ENCODE measurements at regions not wholly inside any gene's neighbourhood (a gene's known extent, or its start where the extent isn't known, plus 50 kb on each side); places are given as distances from the start of the nearest gene placed in this dataset.

GRCh38 chr16:87044032-87044382 lies 273.2 kb downstream of the C16orf95 start:
- H3K27me3 ChIP-seq (replicated peaks; ENCODE audit: insufficient read depth, low read depth, low read length, poor library complexity) = no peaks in the 10 kb centered on the region
- TF ChIP-seq EZH2 (IDR thresholded peaks at IDR 0.05; ENCODE audit: borderline replicate concordance, low read depth, low read length, poor library complexity, severe bottlenecking) = no peak
- TF ChIP-seq, protein P1, sequence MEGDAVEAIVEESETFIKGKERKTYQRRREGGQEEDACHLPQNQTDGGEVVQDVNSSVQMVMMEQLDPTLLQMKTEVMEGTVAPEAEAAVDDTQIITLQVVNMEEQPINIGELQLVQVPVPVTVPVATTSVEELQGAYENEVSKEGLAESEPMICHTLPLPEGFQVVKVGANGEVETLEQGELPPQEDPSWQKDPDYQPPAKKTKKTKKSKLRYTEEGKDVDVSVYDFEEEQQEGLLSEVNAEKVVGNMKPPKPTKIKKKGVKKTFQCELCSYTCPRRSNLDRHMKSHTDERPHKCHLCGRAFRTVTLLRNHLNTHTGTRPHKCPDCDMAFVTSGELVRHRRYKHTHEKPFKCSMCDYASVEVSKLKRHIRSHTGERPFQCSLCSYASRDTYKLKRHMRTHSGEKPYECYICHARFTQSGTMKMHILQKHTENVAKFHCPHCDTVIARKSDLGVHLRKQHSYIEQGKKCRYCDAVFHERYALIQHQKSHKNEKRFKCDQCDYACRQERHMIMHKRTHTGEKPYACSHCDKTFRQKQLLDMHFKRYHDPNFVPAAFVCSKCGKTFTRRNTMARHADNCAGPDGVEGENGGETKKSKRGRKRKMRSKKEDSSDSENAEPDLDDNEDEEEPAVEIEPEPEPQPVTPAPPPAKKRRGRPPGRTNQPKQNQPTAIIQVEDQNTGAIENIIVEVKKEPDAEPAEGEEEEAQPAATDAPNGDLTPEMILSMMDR (conservative IDR thresholded peaks at IDR 0.05; ENCODE audit: low read depth, low read length) = no peak
- CTCF ChIA-PET = no interaction called here
- H3K36me3 ChIP-seq (ENCODE audit: insufficient read depth, low read length, poor library complexity, severe bottlenecking) = no peaks in the 10 kb centered on the region
- intact Hi-C loops (cut with micrococcal nuclease; ENCODE audit: unreplicated experiment) = no loop called here
- H3K27ac ChIP-seq (ENCODE audit: low read depth, low read length, poor library complexity, severe bottlenecking) = no peak overlapping the region
- no TSS peak for BruUV-seq (replicated peaks)
- DNase-seq (ENCODE audit: low spot score) = no peak
- no peak overlapping the region for H3K4me3 ChIP-seq (ENCODE audit: low read depth, low read length, poor library complexity, severe bottlenecking)
- POLR2A ChIA-PET (ENCODE audit: low non-redundant PET) = no interaction called here
- H3K4me1 ChIP-seq (ENCODE audit: insufficient read depth, low read length, poor library complexity, severe bottlenecking) = no peaks in the 10 kb centered on the region
- no peaks in the 10 kb centered on the region for H3K9me3 ChIP-seq (ENCODE audit: low read depth, low read length, poor library complexity, severe bottlenecking)

- BruUV-seq (replicated peaks) = no TSS peak
- H3K9me3 ChIP-seq (ENCODE audit: low read depth, low read length, poor library complexity, severe bottlenecking) = no peaks in the 10 kb centered on the region
- TF ChIP-seq, protein P1 (conservative IDR thresholded peaks at IDR 0.05; ENCODE audit: low read depth, low read length) = no peak
- no peak for TF ChIP-seq EZH2 (IDR thresholded peaks at IDR 0.05; ENCODE audit: borderline replicate concordance, low read depth, low read length, poor library complexity, severe bottlenecking)
- no peaks in the 10 kb centered on the region for H3K36me3 ChIP-seq (ENCODE audit: insufficient read depth, low read length, poor library complexity, severe bottlenecking)
- no peak overlapping the region for H3K27ac ChIP-seq (ENCODE audit: low read depth, low read length, poor library complexity, severe bottlenecking)
- ChIA-PET POLR2A (ENCODE audit: low non-redundant PET) (no interaction called here), CTCF (no interaction called here)
- H3K4me1 ChIP-seq (ENCODE audit: insufficient read depth, low read length, poor library complexity, severe bottlenecking) = no peaks in the 10 kb centered on the region
- H3K27me3 ChIP-seq (replicated peaks; ENCODE audit: insufficient read depth, low read depth, low read length, poor library complexity) = no peaks in the 10 kb centered on the region
- intact Hi-C loops (cut with micrococcal nuclease; ENCODE audit: unreplicated experiment) = no loop called here
- H3K4me3 ChIP-seq (ENCODE audit: low read depth, low read length, poor library complexity, severe bottlenecking) = no peak overlapping the region
- DNase-seq (ENCODE audit: low spot score) = no peak
Measured at GRCh38 chr16:87044829-87045228, 272.4 kb downstream of the C16orf95 start.

- TF ChIP-seq, protein P1 (conservative IDR thresholded peaks at IDR 0.05; ENCODE audit: low read depth, low read length) = no peak
- TF ChIP-seq EZH2 (IDR thresholded peaks at IDR 0.05; ENCODE audit: borderline replicate concordance, low read depth, low read length, poor library complexity, severe bottlenecking) = no peak
- DNase-seq (ENCODE audit: low spot score) = no peak
- H3K9me3 ChIP-seq (ENCODE audit: low read depth, low read length, poor library complexity, severe bottlenecking) = no peaks in the 10 kb centered on the region
- CTCF ChIA-PET = no interaction called here
- POLR2A ChIA-PET (ENCODE audit: low non-redundant PET) = interaction anchor here (0.6 kb wide), 1 partner anchor 28 kb away, joined by 4 read pairs; no protein-coding TSS in a partner anchor
- no TSS peak for BruUV-seq (replicated peaks)
- H3K4me3 ChIP-seq (ENCODE audit: low read depth, low read length, poor library complexity, severe bottlenecking) = no peak overlapping the region
- H3K4me1 ChIP-seq (ENCODE audit: insufficient read depth, low read length, poor library complexity, severe bottlenecking) = no peaks in the 10 kb centered on the region
- no peaks in the 10 kb centered on the region for H3K36me3 ChIP-seq (ENCODE audit: insufficient read depth, low read length, poor library complexity, severe bottlenecking)
- no peaks in the 10 kb centered on the region for H3K27me3 ChIP-seq (replicated peaks; ENCODE audit: insufficient read depth, low read depth, low read length, poor library complexity)
- intact Hi-C loops (cut with micrococcal nuclease; ENCODE audit: unreplicated experiment) = no loop called here
- no peak overlapping the region for H3K27ac ChIP-seq (ENCODE audit: low read depth, low read length, poor library complexity, severe bottlenecking)
Measured at GRCh38 chr16:87045466-87046216, 271.6 kb downstream of the C16orf95 start.
